ENCODE measurements at regions not wholly inside any gene's neighbourhood (a gene's known extent, or its start where the extent isn't known, plus 50 kb on each side); places are given as distances from the start of the nearest gene placed in this dataset.
A peak's percentile ranks its signal among the peaks of the same experiment; 100 is the strongest.

GRCh38 chr12:126663304-126664094 lies 1598.3 kb downstream of the AACS start:
- no peak for DNase-seq

- DNase-seq = no peak
Measured at GRCh38 chr12:126667339-126667738, 1599.6 kb upstream of the TMEM132C start.

- peak; percentile 26 for DNase-seq
Measured at GRCh38 chr12:126668538-126668937, 1598.4 kb upstream of the TMEM132C start.

GRCh38 chr12:126668961-126669360 lies 1598.0 kb upstream of the TMEM132C start:
- DNase-seq = no peak

- DNase-seq = peak; percentile 87
Measured at GRCh38 chr12:126676434-126676833, 1590.5 kb upstream of the TMEM132C start.

- DNase-seq = no peak
Measured at GRCh38 chr12:126681676-126682075, 1585.3 kb upstream of the TMEM132C start.

GRCh38 chr12:126684703-126685102 lies 1582.3 kb upstream of the TMEM132C start:
- DNase-seq = no peak

GRCh38 chr12:126685636-126686035 lies 1581.3 kb upstream of the TMEM132C start:
- DNase-seq = no peak

- no peak for DNase-seq
Measured at GRCh38 chr12:126688556-126688955, 1578.4 kb upstream of the TMEM132C start.

GRCh38 chr12:126700096-126700495 lies 1566.9 kb upstream of the TMEM132C start:
- no peak for DNase-seq

GRCh38 chr12:126704609-126705008 lies 1562.4 kb upstream of the TMEM132C start:
- DNase-seq = no peak

GRCh38 chr12:126706300-126706699 lies 1560.7 kb upstream of the TMEM132C start:
- no peak for DNase-seq

- DNase-seq = no peak
Measured at GRCh38 chr12:126708492-126708896, 1558.5 kb upstream of the TMEM132C start.

GRCh38 chr12:126718365-126718764 lies 1548.6 kb upstream of the TMEM132C start:
- DNase-seq = no peak

GRCh38 chr12:126719912-126720705 lies 1546.9 kb upstream of the TMEM132C start:
- DNase-seq = no peak

- no peak for DNase-seq
Measured at GRCh38 chr12:126726481-126727217, 1540.3 kb upstream of the TMEM132C start.

GRCh38 chr12:126727218-126728075 lies 1539.5 kb upstream of the TMEM132C start:
- peak; percentile 35 for DNase-seq

GRCh38 chr12:126734296-126734695 lies 1532.7 kb upstream of the TMEM132C start:
- peak; percentile 46 for DNase-seq

- no peak for DNase-seq
Measured at GRCh38 chr12:126734710-126735109, 1532.3 kb upstream of the TMEM132C start.

GRCh38 chr12:126741536-126742240 lies 1525.3 kb upstream of the TMEM132C start:
- no peak for DNase-seq

GRCh38 chr12:126742241-126742641 lies 1524.7 kb upstream of the TMEM132C start:
- no peak for DNase-seq
